Ishikawa (cell line): ENCODE measurements at regions not wholly inside any gene's neighbourhood (a gene's known extent, or its start where the extent isn't known, plus 50 kb on each side); places are given as distances from the start of the nearest gene placed in this dataset.

ENCODE experiments used
- CEBPB ChIP-seq: IDR thresholded peaks from 2 replicates; pipeline ENCODE4 v1.6.1; 2012
- CREB1 ChIP-seq: IDR thresholded peaks from 2 replicates; pipeline ENCODE4 v1.6.1; 2012; ENCODE audit warnings: low read depth
- EGR1 ChIP-seq: IDR thresholded peaks from 2 replicates; pipeline ENCODE4 v1.6.1; 2012
- EP300 ChIP-seq: IDR thresholded peaks from 2 replicates; pipeline ENCODE4 v1.6.1; 2012; ENCODE audit warnings: borderline replicate concordance
- FOXM1 ChIP-seq: IDR thresholded peaks from 2 replicates; pipeline ENCODE4 v1.6.1; 2012; ENCODE audit warnings: low read depth, borderline replicate concordance
- NFIC ChIP-seq: IDR thresholded peaks from 2 replicates; pipeline ENCODE4 v1.6.1; 2012
- RAD21 ChIP-seq: IDR thresholded peaks from 2 replicates; pipeline ENCODE4 v1.6.1; 2012; ENCODE audit warnings: low read depth
- TAF1 ChIP-seq: IDR thresholded peaks from 2 replicates; pipeline ENCODE4 v1.6.1; 2012; ENCODE audit warnings: low read depth, mild to moderate bottlenecking
- TCF12 ChIP-seq: IDR thresholded peaks from 2 replicates; pipeline ENCODE4 v1.6.1; 2012; ENCODE audit warnings: low read depth
- TEAD4 ChIP-seq: IDR thresholded peaks from 2 replicates; pipeline ENCODE4 v1.6.1; 2012
- YY1 ChIP-seq: IDR thresholded peaks from 2 replicates; pipeline ENCODE4 v1.6.1; 2012; ENCODE audit warnings: low read depth
- ZBTB7A ChIP-seq: IDR thresholded peaks from 2 replicates; pipeline ENCODE4 v1.6.1; 2012; ENCODE audit warnings: low read depth
- TF ChIP-seq, protein P1 (sequence below): IDR thresholded peaks from 2 replicates; pipeline ENCODE4 v1.6.1; 2012; ENCODE audit warnings: low read depth, mild to moderate bottlenecking
- TF ChIP-seq, protein P2 (sequence below): IDR thresholded peaks from 2 replicates; pipeline ENCODE4 v1.6.1; 2012
- TF ChIP-seq, protein P3 (sequence below): IDR thresholded peaks from 2 replicates; pipeline ENCODE4 v1.6.1; 2012

DNA sequence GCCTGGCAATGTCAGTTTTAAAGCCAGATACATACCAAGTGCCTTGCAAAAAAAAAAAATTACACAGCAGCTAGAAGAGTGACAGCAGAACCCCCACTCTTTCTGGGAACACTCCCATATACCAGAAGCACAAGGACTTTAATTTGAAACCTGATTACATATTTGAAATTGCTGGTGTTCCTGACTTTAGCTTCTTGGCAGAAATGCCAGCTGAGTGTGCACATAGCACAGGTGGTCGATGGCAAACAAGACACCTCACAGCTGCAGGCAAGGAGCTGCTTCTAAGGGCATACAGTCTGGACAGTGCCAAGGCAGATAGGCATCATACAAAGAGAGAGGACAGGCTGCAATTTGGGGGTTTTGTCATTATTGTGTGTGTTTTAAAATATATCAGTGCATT lies 150.7 kb upstream of the SGK1 start:
- TF ChIP-seq YY1: no peak
- TF ChIP-seq TEAD4: peak; percentile 21; the same call in 1 of the 2 replicates

DNA sequence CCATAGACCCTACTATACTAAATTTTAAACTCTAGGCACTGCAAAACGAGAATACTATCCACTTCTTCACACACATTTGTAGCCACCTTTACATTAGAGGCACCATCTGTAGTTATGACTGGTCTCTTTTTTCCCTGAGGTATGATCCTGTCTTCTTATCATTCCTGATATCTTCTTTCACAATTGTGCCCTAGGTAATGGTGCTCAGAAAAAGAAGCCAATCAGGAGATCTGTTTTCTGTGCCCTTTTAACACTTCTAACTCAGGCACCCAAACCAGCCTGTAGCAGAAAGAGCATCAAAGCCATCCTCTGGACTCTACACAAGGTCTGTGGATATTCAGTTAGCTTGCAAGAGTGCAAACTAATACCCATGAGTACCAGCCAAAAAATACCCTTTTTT lies 149.7 kb upstream of the SGK1 start:
- TF ChIP-seq ZBTB7A: no peak
- no peak for TF ChIP-seq TEAD4
- no peak for TF ChIP-seq RAD21
- no peak for TF ChIP-seq EP300
- TF ChIP-seq NFIC: no peak
- no peak for TF ChIP-seq TAF1
- TF ChIP-seq, protein P1, sequence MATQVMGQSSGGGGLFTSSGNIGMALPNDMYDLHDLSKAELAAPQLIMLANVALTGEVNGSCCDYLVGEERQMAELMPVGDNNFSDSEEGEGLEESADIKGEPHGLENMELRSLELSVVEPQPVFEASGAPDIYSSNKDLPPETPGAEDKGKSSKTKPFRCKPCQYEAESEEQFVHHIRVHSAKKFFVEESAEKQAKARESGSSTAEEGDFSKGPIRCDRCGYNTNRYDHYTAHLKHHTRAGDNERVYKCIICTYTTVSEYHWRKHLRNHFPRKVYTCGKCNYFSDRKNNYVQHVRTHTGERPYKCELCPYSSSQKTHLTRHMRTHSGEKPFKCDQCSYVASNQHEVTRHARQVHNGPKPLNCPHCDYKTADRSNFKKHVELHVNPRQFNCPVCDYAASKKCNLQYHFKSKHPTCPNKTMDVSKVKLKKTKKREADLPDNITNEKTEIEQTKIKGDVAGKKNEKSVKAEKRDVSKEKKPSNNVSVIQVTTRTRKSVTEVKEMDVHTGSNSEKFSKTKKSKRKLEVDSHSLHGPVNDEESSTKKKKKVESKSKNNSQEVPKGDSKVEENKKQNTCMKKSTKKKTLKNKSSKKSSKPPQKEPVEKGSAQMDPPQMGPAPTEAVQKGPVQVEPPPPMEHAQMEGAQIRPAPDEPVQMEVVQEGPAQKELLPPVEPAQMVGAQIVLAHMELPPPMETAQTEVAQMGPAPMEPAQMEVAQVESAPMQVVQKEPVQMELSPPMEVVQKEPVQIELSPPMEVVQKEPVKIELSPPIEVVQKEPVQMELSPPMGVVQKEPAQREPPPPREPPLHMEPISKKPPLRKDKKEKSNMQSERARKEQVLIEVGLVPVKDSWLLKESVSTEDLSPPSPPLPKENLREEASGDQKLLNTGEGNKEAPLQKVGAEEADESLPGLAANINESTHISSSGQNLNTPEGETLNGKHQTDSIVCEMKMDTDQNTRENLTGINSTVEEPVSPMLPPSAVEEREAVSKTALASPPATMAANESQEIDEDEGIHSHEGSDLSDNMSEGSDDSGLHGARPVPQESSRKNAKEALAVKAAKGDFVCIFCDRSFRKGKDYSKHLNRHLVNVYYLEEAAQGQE: no peak
- TF ChIP-seq, protein P2, sequence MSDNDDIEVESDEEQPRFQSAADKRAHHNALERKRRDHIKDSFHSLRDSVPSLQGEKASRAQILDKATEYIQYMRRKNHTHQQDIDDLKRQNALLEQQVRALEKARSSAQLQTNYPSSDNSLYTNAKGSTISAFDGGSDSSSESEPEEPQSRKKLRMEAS: no peak
- no peak for TF ChIP-seq CREB1
- no peak for TF ChIP-seq EGR1
- TF ChIP-seq, protein P3, sequence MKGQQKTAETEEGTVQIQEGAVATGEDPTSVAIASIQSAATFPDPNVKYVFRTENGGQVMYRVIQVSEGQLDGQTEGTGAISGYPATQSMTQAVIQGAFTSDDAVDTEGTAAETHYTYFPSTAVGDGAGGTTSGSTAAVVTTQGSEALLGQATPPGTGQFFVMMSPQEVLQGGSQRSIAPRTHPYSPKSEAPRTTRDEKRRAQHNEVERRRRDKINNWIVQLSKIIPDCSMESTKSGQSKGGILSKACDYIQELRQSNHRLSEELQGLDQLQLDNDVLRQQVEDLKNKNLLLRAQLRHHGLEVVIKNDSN: no peak
- no peak for TF ChIP-seq CEBPB
- TF ChIP-seq TCF12: no peak
- TF ChIP-seq FOXM1: no peak

DNA sequence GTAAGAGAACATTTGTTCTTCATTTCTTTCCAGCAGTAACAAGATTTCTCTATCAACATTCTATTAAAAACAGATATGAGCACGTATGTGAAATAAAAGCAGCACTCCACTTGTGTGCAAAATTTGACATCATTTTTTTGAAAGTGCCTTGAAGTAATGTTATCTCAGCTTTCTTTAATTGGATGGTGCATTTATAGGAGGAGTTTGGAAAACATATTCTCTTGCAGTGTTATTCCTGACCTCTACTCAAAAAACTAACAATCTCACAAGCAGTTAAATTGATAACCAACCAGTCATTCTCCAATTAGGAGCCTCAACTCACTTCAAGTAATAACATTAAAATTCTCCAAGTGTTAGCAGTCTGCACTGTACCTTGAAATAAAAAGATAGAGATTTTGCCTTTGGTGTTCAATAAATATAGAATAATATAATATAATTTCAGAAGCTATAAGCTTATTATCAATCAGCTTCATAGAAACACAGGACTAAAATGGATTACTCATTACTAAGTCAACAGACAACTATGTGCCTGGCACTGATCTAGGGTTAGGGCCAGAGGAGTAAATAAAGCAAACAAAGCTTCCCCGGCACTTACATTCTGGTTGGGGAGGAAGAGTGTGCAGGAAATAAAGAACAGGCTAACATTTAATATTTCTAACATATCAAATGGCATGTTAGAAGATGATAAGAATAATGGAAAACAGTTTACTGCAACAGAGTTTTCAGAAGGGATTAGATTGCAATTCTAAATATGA lies 149.0 kb upstream of the SGK1 start:
- TF ChIP-seq EGR1: no peak
- no peak for TF ChIP-seq TEAD4
- TF ChIP-seq ZBTB7A: no peak
- no peak for TF ChIP-seq NFIC
- TF ChIP-seq, protein P2: no peak
- TF ChIP-seq YY1: no peak
- TF ChIP-seq TAF1: no peak
- no peak for TF ChIP-seq TCF12
- no peak for TF ChIP-seq FOXM1
- no peak for TF ChIP-seq EP300
- TF ChIP-seq, protein P3: no peak
- no peak for TF ChIP-seq RAD21
- TF ChIP-seq, protein P1: no peak
- no peak for TF ChIP-seq CREB1
- no peak for TF ChIP-seq CEBPB

DNA sequence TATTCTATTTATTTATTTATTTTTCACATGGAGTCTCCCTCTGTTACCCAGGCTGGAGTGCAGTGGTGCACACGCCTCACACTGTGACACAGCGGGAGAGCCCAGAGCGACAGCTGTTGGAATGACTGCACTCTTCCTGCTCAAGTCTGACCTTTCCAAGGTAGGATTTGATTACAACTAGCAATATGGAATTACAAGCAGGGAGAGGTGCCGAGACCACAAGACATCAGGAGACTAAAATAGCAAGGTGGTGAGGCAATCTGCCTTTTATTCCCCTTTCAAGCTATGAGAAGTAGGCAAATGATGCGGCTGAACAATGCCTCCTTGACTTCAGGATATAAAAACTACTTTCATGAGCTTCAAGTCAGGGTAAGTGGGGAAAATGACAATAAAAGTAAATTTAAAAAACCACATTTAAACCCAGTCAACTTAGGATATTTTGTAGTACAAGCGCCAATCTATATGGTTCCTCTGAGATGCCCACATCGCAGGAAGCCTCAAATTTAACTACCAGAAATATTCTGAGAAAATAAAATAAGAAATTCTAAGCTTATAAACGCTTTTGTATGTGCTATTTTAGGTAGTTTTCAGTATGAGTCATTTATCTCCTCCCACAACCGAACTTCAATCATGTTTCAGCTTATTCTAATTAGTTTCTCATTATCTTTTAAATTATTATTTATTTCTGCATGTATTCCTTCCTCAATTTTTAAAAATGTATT lies 146.9 kb upstream of the SGK1 start:
- TF ChIP-seq NFIC (peak; percentile 48), CEBPB (peak; percentile 68), YY1 (no peak), EP300 (peak; percentile 84), TCF12 (peak; percentile 85), EGR1 (no peak), TEAD4 (peak; percentile 75)
- TF ChIP-seq, protein P2: 0 out of 2 replicates have a peak, but pooled peaks have one; percentile 38

DNA sequence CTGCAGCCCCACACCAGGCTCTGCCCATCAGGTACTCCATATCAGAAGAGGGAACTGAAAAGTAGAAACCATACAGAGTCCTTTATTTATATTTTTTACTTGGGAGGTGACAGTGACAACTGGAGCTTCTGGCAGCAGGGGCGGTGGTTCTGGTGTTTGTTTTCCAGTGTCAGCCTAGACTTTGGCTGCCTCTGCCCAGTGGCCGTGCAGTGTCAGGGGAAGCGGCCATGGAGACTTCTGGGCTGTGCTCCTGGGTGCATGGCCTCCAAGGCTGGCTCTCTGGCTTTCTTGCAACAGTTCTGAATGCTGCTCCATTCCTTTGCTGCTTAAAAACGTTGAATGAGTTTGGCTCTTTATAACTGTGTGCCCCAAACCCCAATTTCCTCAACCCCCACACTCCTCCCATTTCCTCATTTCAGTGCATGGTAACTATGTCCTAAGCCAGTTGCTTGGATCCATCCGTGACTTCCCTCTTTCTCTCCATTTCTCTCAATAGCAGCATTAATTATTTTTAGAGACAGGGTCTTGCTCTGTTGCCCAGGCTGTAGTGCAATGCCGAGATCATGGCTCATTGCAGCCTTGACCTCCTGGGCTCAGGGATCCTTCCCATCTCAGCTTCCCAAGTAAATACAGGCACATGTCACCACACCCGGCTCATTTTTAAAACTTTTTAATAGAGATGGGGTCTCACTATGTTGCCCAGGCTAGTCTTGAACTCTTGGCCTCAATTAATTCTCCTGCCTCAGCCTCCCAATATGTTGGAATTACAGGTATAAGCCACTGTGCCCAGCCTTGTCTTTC lies 141.1 kb upstream of the SGK1 start:
- no peak for TF ChIP-seq EGR1
- no peak for TF ChIP-seq YY1
- no peak for TF ChIP-seq CEBPB
- TF ChIP-seq, protein P3: no peak
- TF ChIP-seq RAD21: no peak
- no peak for TF ChIP-seq TAF1
